A549 (cell line): ENCODE measurements at regions not wholly inside any gene's neighbourhood (a gene's known extent, or its start where the extent isn't known, plus 50 kb on each side); places are given as distances from the start of the nearest gene placed in this dataset.

Experiments
- CBX2 ChIP-seq: fragments of 200-600 bp; sonication (generic); IDR thresholded peaks from 2 replicates; pipeline ENCODE4 v1.6.1; 2016; ENCODE audit warnings: low read depth, mild to moderate bottlenecking, borderline replicate concordance
- CEBPB ChIP-seq, 2 experiments: fragments of >200 bp in 1 of 2; sonication (Bioruptor Twin) in 1 of 2; formaldehyde crosslinking in 1 of 2; IDR thresholded peaks; 2 replicates each; pipeline ENCODE4 v1.6.1; 2012 to 2016
- CHD2 ChIP-seq: fragments of 150-350 bp; IDR thresholded peaks from 2 replicates; pipeline ENCODE4 v1.6.1; 2014; ENCODE audit warnings: low read length; ENCODE audit not compliant: partially characterized antibody
- CHD4 ChIP-seq: fragments of 200-600 bp; sonication (generic); IDR thresholded peaks from 2 replicates; pipeline ENCODE4 v1.6.1; 2016; ENCODE audit warnings: antibody characterized with exemption, mild to moderate bottlenecking, borderline replicate concordance
- CTCF ChIP-seq: fragments of >200 bp; sonication (Bioruptor Twin); formaldehyde crosslinking; IDR thresholded peaks from 3 replicates; pipeline ENCODE4 v1.5.1; 2016
- EHF ChIP-seq: fragments of 250-450 bp; sonication (Bioruptor Pico); IDR thresholded peaks from 2 replicates; pipeline ENCODE4 v1.5.0; 2020; ENCODE audit warnings: mild to moderate bottlenecking
- EHMT2 ChIP-seq: fragments of 200-600 bp; sonication (generic); IDR thresholded peaks from 2 replicates; pipeline ENCODE4 v1.6.1; 2016; ENCODE audit warnings: antibody characterized with exemption, low read depth, mild to moderate bottlenecking, moderate library complexity
- ELK1 ChIP-seq: fragments of 150-350 bp; IDR thresholded peaks from 2 replicates; pipeline ENCODE4 v1.6.1; 2014; ENCODE audit warnings: low read depth, mild to moderate bottlenecking, low read length
- FOSL2 ChIP-seq, 2 experiments: fragments of 450-650 bp in 1 of 2; fragments of >200 bp in 1 of 2; sonication (Bioruptor Twin) in 1 of 2; formaldehyde crosslinking; IDR thresholded peaks; 2 replicates each; pipeline versions ENCODE4 v1.5.0 to v1.6.1; 2016 to 2020; ENCODE audit warnings: mild to moderate bottlenecking in 1 of 2, moderate library complexity in 1 of 2
- FOXS1 ChIP-seq: fragments of 250-450 bp; sonication (Bioruptor Pico); IDR thresholded peaks from 2 replicates; pipeline ENCODE4 v1.5.0; 2020; ENCODE audit warnings: mild to moderate bottlenecking, moderate library complexity
- HDAC2 ChIP-seq: fragments of 200-600 bp; sonication (generic); IDR thresholded peaks from 2 replicates; pipeline ENCODE4 v1.6.1; 2016
- HMGXB4 ChIP-seq: fragments of 250-450 bp; sonication (Bioruptor Pico); IDR thresholded peaks from 2 replicates; pipeline ENCODE4 v1.5.0; 2021; ENCODE audit warnings: mild to moderate bottlenecking, moderate library complexity, borderline replicate concordance
- HOXA7 ChIP-seq: fragments of 250-450 bp; sonication (Bioruptor Pico); IDR thresholded peaks from 2 replicates; pipeline ENCODE4 v1.5.0; 2020; ENCODE audit warnings: mild to moderate bottlenecking, moderate library complexity
- HOXB5 ChIP-seq: fragments of 250-450 bp; sonication (Bioruptor Pico); IDR thresholded peaks from 2 replicates; pipeline ENCODE4 v1.5.0; 2020; ENCODE audit warnings: mild to moderate bottlenecking, moderate library complexity
- JUN ChIP-seq, 2 experiments: fragments of >200 bp; sonication (Bioruptor Twin); formaldehyde crosslinking; IDR thresholded peaks; 2 replicates in 1 of 2; 3 replicates in 1 of 2; pipeline ENCODE4 v1.6.1; 2016 to 2017
- JUNB ChIP-seq: fragments of >200 bp; sonication (Bioruptor Twin); formaldehyde crosslinking; IDR thresholded peaks from 2 replicates; pipeline ENCODE4 v1.6.1; 2016
- MAZ ChIP-seq: fragments of 150-350 bp; IDR thresholded peaks from 2 replicates; pipeline ENCODE4 v1.6.1; 2014; ENCODE audit warnings: antibody characterized with exemption, low read depth, low read length, borderline replicate concordance
- MYC ChIP-seq: IDR thresholded peaks from 2 replicates; pipeline ENCODE4 v1.6.1; 2012; ENCODE audit warnings: mild to moderate bottlenecking, inconsistent platforms, low read length, improper control_type of control experiment, borderline replicate concordance
- RARB ChIP-seq: fragments of 250-450 bp; sonication (Bioruptor Pico); IDR thresholded peaks from 2 replicates; pipeline ENCODE4 v1.8.0; 2021; ENCODE audit warnings: mild to moderate bottlenecking, moderate library complexity
- REST ChIP-seq: fragments of 200-600 bp; sonication (generic); IDR thresholded peaks from 2 replicates; pipeline ENCODE4 v1.6.1; 2016; ENCODE audit warnings: antibody characterized with exemption, mild to moderate bottlenecking, moderate library complexity
- RFX5 ChIP-seq: fragments of 450-650 bp; IDR thresholded peaks from 2 replicates; pipeline ENCODE4 v1.7.1; 2014; ENCODE audit warnings: antibody characterized with exemption, mild to moderate bottlenecking, moderate library complexity
- USF2 ChIP-seq: fragments of 450-650 bp; IDR thresholded peaks from 2 replicates; pipeline ENCODE4 v1.6.1; 2014; ENCODE audit warnings: antibody characterized with exemption
- ZFP36 ChIP-seq: fragments of 450-650 bp; IDR thresholded peaks from 2 replicates; pipeline ENCODE4 v1.6.1; 2014; ENCODE audit warnings: borderline replicate concordance; ENCODE audit not compliant: partially characterized antibody

GRCh38 chr11:56910046-56910773 lies 78.5 kb upstream of the OR5AK2 start (continued):
- TF ChIP-seq MYC (no peak), MAZ (no peak), HOXA7 (CRISPR knock-in tag) (no peak; the same call in 1 of the 2 replicates), RARB (CRISPR knock-in tag) (no peak; the same call in 1 of the 2 replicates), ELK1 (no peak), USF2 (no peak), ZFP36 (no peak), FOSL2 (IDR thresholded peaks at IDR 0.05) (peak; percentile 89), FOSL2 (CRISPR knock-in tag; IDR thresholded peaks at IDR 0.05) (peak; percentile 88), HMGXB4 (no peak), REST (no peak), CBX2 (no peak), EHF (CRISPR knock-in tag) (peak; percentile 83; the same call in 1 of the 2 replicates), CHD2 (no peak), JUN (IDR thresholded peaks at IDR 0.05) (peak; percentile 97 to 100), CHD4 (no peak), EHMT2 (no peak), RFX5 (no peak), JUNB (peak; percentile 98), CEBPB (IDR thresholded peaks at IDR 0.05) (peak; percentile 84 to 90), CTCF (no peak), HDAC2 (no peak), HOXB5 (CRISPR knock-in tag) (peak; percentile 66), FOXS1 (peak; percentile 86)
